ENCODE measurements at regions not wholly inside any gene's neighbourhood (a gene's known extent, or its start where the extent isn't known, plus 50 kb on each side); places are given as distances from the start of the nearest gene placed in this dataset.
"Not testable (repeated sequence)": the region's sequence is repeated elsewhere in the genome, so short reads cannot be mapped to it uniquely, and the experiment has no call there.

DNA sequence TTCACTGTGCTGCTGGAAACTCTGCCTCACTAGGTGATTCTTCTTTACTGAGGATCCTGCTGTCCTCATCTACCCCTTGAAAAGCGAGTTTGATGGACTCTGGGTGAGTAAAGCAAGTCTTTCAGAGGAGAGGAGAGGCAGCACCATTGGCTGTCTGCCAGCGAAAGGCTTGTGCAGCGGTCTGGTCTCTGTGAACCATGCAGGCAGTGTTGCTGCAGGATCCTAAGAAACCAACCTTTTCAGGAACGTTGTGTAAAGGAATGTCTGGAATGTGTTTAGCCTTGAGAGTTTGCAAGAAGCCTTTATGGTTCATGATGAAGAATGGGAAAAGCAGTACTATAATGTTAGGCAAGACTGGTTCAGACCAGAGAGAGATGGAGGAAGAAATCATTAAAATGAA lies 53.4 kb upstream of the CCN1 start:
- DNase-seq (ENCODE audit: low spot score) = peak; percentile 75
- H3K9me2 ChIP-seq (ENCODE audit: insufficient read depth); H3K27ac Mint-ChIP-seq; H3K4me1 ChIP-seq (ENCODE audit: insufficient read depth); H3K4me3 Mint-ChIP-seq; H3K27me3 Mint-ChIP-seq (ENCODE audit: insufficient read depth, low read depth, poor library complexity); H3K4me3 ChIP-seq; H2AFZ ChIP-seq; H3F3A ChIP-seq (replicated peaks; ENCODE audit: low read depth); H3K4me1 Mint-ChIP-seq; H4K20me1 ChIP-seq (replicated peaks; ENCODE audit: insufficient read depth); H3K4me2 ChIP-seq; H3K36me3 ChIP-seq (ENCODE audit: insufficient read depth); H3K36me3 Mint-ChIP-seq (ENCODE audit: low read depth); H3K27me3 ChIP-seq (ENCODE audit: insufficient read depth); H3K79me2 ChIP-seq (replicated peaks; ENCODE audit: insufficient read depth); H3K9me3 Mint-ChIP-seq: not testable (repeated sequence)
- peak; percentile 98 for ATAC-seq
- H3K27ac ChIP-seq (ENCODE audit: low read depth) = peak overlapping the region; percentile 80; the same call in 1 of the 2 replicates
